CD4-positive, alpha-beta T cell treated with Interleukin-6 for 4 hours (primary cell): ENCODE measurements at regions not wholly inside any gene's neighbourhood (a gene's known extent, or its start where the extent isn't known, plus 50 kb on each side); places are given as distances from the start of the nearest gene placed in this dataset.

ENCODE experiments used
- DNase-seq: peaks from one replicate; pipeline ENCODE4 v3.0.0-alpha.2; 2020; ENCODE audit warnings: mixed read lengths

- no peak for DNase-seq
Measured at GRCh38 chr9:120210274-120210673, 369.7 kb downstream of the CDK5RAP2 start.

- no peak for DNase-seq
Measured at GRCh38 chr9:120202856-120203654, 376.9 kb downstream of the CDK5RAP2 start.

GRCh38 chr9:120198027-120198426, 381.9 kb downstream of the CDK5RAP2 start:
- no peak for DNase-seq

GRCh38 chr9:120197605-120198004, 382.4 kb downstream of the CDK5RAP2 start:
- DNase-seq, result no peak

GRCh38 chr9:120191141-120191540, 388.8 kb downstream of the CDK5RAP2 start:
- no peak for DNase-seq

GRCh38 chr9:120187758-120188157, 392.2 kb downstream of the CDK5RAP2 start:
- DNase-seq, result no peak

GRCh38 chr9:120186276-120186675, 393.7 kb downstream of the CDK5RAP2 start:
- no peak for DNase-seq

- DNase-seq, result no peak
Measured at GRCh38 chr9:120184266-120184665, 395.7 kb downstream of the CDK5RAP2 start.

- DNase-seq, result no peak
Measured at GRCh38 chr9:120183615-120184014, 396.4 kb downstream of the CDK5RAP2 start.

GRCh38 chr9:120182011-120182410, 398.0 kb downstream of the CDK5RAP2 start:
- no peak for DNase-seq

GRCh38 chr9:120177121-120177520, 402.8 kb downstream of the CDK5RAP2 start:
- no peak for DNase-seq

GRCh38 chr9:120175031-120175430, 404.9 kb downstream of the CDK5RAP2 start:
- DNase-seq, result no peak

- DNase-seq, result no peak
Measured at GRCh38 chr9:120161776-120162175, 418.2 kb downstream of the CDK5RAP2 start.

GRCh38 chr9:120158221-120158620, 421.7 kb downstream of the CDK5RAP2 start:
- DNase-seq, result no peak

GRCh38 chr9:120156376-120156775, 423.6 kb downstream of the CDK5RAP2 start:
- no peak for DNase-seq

GRCh38 chr9:120153258-120153657, 426.7 kb downstream of the CDK5RAP2 start:
- DNase-seq, result no peak

GRCh38 chr9:120152295-120152694, 427.7 kb downstream of the CDK5RAP2 start:
- DNase-seq, result no peak

GRCh38 chr9:120151806-120152205, 428.2 kb downstream of the CDK5RAP2 start:
- DNase-seq, result no peak

GRCh38 chr9:120151149-120151548, 428.8 kb downstream of the CDK5RAP2 start:
- DNase-seq, result no peak

- no peak for DNase-seq
Measured at GRCh38 chr9:120138955-120139354, 441.0 kb downstream of the CDK5RAP2 start.

GRCh38 chr9:120137186-120137840, 442.7 kb downstream of the CDK5RAP2 start:
- no peak for DNase-seq

- DNase-seq, result no peak
Measured at GRCh38 chr9:120136696-120137095, 443.3 kb downstream of the CDK5RAP2 start.

- no peak for DNase-seq
Measured at GRCh38 chr9:120117081-120117480, 462.9 kb downstream of the CDK5RAP2 start.

GRCh38 chr9:120110520-120110919, 469.4 kb downstream of the CDK5RAP2 start:
- no peak for DNase-seq
